ENCODE measurements at regions not wholly inside any gene's neighbourhood (a gene's known extent, or its start where the extent isn't known, plus 50 kb on each side); places are given as distances from the start of the nearest gene placed in this dataset.

DNA sequence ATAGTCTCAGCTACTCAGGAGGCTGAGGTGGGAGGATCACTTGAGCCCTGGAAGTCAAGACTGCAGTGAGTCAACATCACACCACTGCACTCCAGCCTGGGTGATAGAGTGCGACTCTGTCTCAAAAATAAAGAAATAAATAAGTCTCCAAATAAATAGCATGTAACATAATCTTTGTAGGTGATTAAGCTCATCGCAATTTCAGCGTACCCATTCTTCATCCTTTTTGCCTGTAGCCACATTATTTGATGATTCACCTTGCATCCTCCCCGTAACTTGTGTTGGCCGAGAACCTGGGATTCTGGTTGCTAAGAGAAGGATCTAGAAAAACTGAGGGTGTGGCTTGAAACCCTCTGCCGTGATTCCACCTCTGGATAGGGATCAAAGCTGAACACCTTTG lies 115.1 kb downstream of the GALC start:
- Histone ChIP-seq H3K9me3 (ENCODE audit: control insufficient read depth in 4 of 4, low read length in 3 of 4) (peaks cover 0 to 4% (median 0%) of the 10 kb centered on the region in 4 donors), H3K36me3 (ENCODE audit: control insufficient read depth in 4 of 4, insufficient read depth in 3 of 4, low read depth in 1 of 4, low read length in 3 of 4) (no peaks in the 10 kb centered on the region), H3K27me3 (ENCODE audit: control insufficient read depth in 4 of 4, insufficient read depth in 4 of 4, low read length in 3 of 4) (peaks cover 0 to 2% (median 0%) of the 10 kb centered on the region in 4 donors), H3K27ac (ENCODE audit: low read depth in 1 of 2, low read length in 2 of 2) (no peak overlapping the region), H3K4me1 (ENCODE audit: control insufficient read depth in 4 of 4, insufficient read depth in 4 of 4, low read length in 3 of 4) (no peaks in the 10 kb centered on the region), H3K9ac (ENCODE audit: low read depth in 1 of 2, low read length in 2 of 2) (no peak overlapping the region), H3K4me3 (ENCODE audit: low read depth in 1 of 3, low read length in 3 of 3) (no peak overlapping the region)
- 87% methylated on average over 6 of the region's 6 CpGs for WGBS
- no peak for DNase-seq (ENCODE audit: low spot score)
- TF ChIP-seq, protein P1, sequence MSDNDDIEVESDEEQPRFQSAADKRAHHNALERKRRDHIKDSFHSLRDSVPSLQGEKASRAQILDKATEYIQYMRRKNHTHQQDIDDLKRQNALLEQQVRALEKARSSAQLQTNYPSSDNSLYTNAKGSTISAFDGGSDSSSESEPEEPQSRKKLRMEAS (IDR thresholded peaks at IDR 0.05), result no peak
- TF ChIP-seq, protein P2, sequence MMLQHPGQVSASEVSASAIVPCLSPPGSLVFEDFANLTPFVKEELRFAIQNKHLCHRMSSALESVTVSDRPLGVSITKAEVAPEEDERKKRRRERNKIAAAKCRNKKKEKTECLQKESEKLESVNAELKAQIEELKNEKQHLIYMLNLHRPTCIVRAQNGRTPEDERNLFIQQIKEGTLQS (IDR thresholded peaks at IDR 0.05), result no peak
- no peak for TF ChIP-seq FOXA2 (IDR thresholded peaks at IDR 0.05)

DNA sequence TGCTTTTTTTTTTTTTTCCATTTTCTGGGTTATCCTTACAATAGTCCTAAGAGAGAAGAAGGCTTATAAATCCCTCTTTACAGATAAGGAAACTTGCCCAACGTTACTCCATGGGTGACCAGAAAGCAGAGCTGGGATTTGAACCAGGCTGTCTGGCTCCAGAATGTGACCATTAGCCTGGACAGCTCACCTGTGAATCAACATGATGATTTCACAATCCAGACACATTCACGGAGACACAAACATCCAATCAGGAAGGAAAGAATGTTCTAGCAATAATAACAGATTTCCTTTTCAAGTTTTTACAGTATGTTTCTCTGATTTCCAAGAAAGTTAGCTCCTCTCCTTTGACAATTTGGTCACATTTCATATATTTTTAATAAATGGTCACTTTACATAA lies 118.3 kb downstream of the GALC start:
- H3K9me3 ChIP-seq (ENCODE audit: control insufficient read depth in 4 of 4, low read length in 3 of 4), result peaks cover 0 to 4% (median 0%) of the 10 kb centered on the region in 4 donors
- WGBS, result 22% methylated on average over 2 of the region's 2 CpGs
- H3K4me1 ChIP-seq (ENCODE audit: control insufficient read depth in 4 of 4, insufficient read depth in 4 of 4, low read length in 3 of 4), result no peaks in the 10 kb centered on the region
- TF ChIP-seq NR2F2 (IDR thresholded peaks at IDR 0.05) (no peak), GABPA (IDR thresholded peaks at IDR 0.05 in 1 of 2, conservative IDR thresholded peaks at IDR 0.05 in 1 of 2) (no peak), RAD21 (IDR thresholded peaks at IDR 0.05) (no peak), FOXA1 (IDR thresholded peaks at IDR 0.05) (no peak), EGR1 (IDR thresholded peaks at IDR 0.05; ENCODE audit: low read depth in 2 of 2) (no peak), HNF4A (conservative IDR thresholded peaks at IDR 0.05) (no peak), FOXA2 (IDR thresholded peaks at IDR 0.05) (no peak), YY1 (IDR thresholded peaks at IDR 0.05) (no peak), TAF1 (conservative IDR thresholded peaks at IDR 0.05) (no peak)
- TF ChIP-seq, protein P3, sequence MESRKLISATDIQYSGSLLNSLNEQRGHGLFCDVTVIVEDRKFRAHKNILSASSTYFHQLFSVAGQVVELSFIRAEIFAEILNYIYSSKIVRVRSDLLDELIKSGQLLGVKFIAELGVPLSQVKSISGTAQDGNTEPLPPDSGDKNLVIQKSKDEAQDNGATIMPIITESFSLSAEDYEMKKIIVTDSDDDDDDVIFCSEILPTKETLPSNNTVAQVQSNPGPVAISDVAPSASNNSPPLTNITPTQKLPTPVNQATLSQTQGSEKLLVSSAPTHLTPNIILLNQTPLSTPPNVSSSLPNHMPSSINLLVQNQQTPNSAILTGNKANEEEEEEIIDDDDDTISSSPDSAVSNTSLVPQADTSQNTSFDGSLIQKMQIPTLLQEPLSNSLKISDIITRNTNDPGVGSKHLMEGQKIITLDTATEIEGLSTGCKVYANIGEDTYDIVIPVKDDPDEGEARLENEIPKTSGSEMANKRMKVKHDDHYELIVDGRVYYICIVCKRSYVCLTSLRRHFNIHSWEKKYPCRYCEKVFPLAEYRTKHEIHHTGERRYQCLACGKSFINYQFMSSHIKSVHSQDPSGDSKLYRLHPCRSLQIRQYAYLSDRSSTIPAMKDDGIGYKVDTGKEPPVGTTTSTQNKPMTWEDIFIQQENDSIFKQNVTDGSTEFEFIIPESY (IDR thresholded peaks at IDR 0.05), result no peak
- TF ChIP-seq, protein P1 (IDR thresholded peaks at IDR 0.05), result no peak
- TF ChIP-seq, protein P4, sequence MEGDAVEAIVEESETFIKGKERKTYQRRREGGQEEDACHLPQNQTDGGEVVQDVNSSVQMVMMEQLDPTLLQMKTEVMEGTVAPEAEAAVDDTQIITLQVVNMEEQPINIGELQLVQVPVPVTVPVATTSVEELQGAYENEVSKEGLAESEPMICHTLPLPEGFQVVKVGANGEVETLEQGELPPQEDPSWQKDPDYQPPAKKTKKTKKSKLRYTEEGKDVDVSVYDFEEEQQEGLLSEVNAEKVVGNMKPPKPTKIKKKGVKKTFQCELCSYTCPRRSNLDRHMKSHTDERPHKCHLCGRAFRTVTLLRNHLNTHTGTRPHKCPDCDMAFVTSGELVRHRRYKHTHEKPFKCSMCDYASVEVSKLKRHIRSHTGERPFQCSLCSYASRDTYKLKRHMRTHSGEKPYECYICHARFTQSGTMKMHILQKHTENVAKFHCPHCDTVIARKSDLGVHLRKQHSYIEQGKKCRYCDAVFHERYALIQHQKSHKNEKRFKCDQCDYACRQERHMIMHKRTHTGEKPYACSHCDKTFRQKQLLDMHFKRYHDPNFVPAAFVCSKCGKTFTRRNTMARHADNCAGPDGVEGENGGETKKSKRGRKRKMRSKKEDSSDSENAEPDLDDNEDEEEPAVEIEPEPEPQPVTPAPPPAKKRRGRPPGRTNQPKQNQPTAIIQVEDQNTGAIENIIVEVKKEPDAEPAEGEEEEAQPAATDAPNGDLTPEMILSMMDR (IDR thresholded peaks at IDR 0.05; ENCODE audit: low read depth, low read length, missing input control), result no peak
- H3K4me3 ChIP-seq (ENCODE audit: low read depth in 1 of 3, low read length in 3 of 3), result no peak overlapping the region
- peaks cover 0 to 5% (median 1%) of the 10 kb centered on the region in 4 donors for H3K27me3 ChIP-seq (ENCODE audit: control insufficient read depth in 4 of 4, insufficient read depth in 4 of 4, low read length in 3 of 4)
- H3K27ac ChIP-seq (ENCODE audit: low read depth in 1 of 2, low read length in 2 of 2), result no peak overlapping the region
- DNase-seq (ENCODE audit: low spot score), result no peak
- H3K36me3 ChIP-seq (ENCODE audit: control insufficient read depth in 4 of 4, insufficient read depth in 3 of 4, low read depth in 1 of 4, low read length in 3 of 4), result no peaks in the 10 kb centered on the region
- no peak overlapping the region for H3K9ac ChIP-seq (ENCODE audit: low read depth in 1 of 2, low read length in 2 of 2)

DNA sequence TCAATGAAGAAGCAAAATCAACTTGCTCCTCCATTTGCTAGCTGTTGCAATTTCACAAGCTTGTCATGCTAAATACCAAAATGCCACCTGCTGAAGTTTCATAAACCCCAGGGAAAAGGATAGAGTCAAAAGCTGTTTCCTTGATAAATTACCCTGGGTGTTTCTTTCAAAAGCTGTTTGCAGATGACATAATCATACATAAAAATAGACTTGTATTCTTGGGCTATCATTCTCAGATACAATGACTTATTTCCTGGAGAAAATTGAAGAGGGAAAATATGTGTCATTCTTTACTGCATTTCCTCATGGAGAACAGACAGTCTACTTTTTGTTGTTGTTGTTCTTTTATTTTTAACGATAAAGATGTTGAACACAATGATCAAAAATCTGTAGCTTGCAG lies 119.2 kb downstream of the GALC start:
- Histone ChIP-seq H3K27me3 (ENCODE audit: control insufficient read depth in 4 of 4, insufficient read depth in 4 of 4, low read length in 3 of 4) (peaks cover 0 to 5% (median 1%) of the 10 kb centered on the region in 4 donors), H3K9me3 (ENCODE audit: control insufficient read depth in 4 of 4, low read length in 3 of 4) (no peaks in the 10 kb centered on the region), H3K4me1 (ENCODE audit: control insufficient read depth in 4 of 4, insufficient read depth in 4 of 4, low read length in 3 of 4) (no peaks in the 10 kb centered on the region), H3K9ac (ENCODE audit: low read depth in 1 of 2, low read length in 2 of 2) (no peak overlapping the region), H3K27ac (ENCODE audit: low read depth in 1 of 2, low read length in 2 of 2) (no peak overlapping the region), H3K4me3 (ENCODE audit: low read depth in 1 of 3, low read length in 3 of 3) (no peak overlapping the region), H3K36me3 (ENCODE audit: control insufficient read depth in 4 of 4, insufficient read depth in 3 of 4, low read depth in 1 of 4, low read length in 3 of 4) (no peaks in the 10 kb centered on the region)
- WGBS, result 82% methylated on average over 1 of the region's 1 CpG
- TF ChIP-seq TAF1 (conservative IDR thresholded peaks at IDR 0.05), result no peak
- TF ChIP-seq, protein P3 (IDR thresholded peaks at IDR 0.05), result no peak
- no peak for TF ChIP-seq YY1 (IDR thresholded peaks at IDR 0.05)
- no peak for TF ChIP-seq NR2F2 (IDR thresholded peaks at IDR 0.05)
- TF ChIP-seq RXRA (IDR thresholded peaks at IDR 0.05), result no peak
- TF ChIP-seq, protein P1 (IDR thresholded peaks at IDR 0.05), result no peak
- TF ChIP-seq, protein P4 (IDR thresholded peaks at IDR 0.05; ENCODE audit: low read depth, low read length, missing input control), result no peak
- no peak for TF ChIP-seq FOXA1 (IDR thresholded peaks at IDR 0.05)
- TF ChIP-seq EGR1 (IDR thresholded peaks at IDR 0.05; ENCODE audit: low read depth in 2 of 2), result no peak
- TF ChIP-seq GABPA (IDR thresholded peaks at IDR 0.05 in 1 of 2, conservative IDR thresholded peaks at IDR 0.05 in 1 of 2), result no peak
- no peak for TF ChIP-seq FOXA2 (IDR thresholded peaks at IDR 0.05)
- no peak for TF ChIP-seq SP1 (IDR thresholded peaks at IDR 0.05)
- TF ChIP-seq HNF4G (IDR thresholded peaks at IDR 0.05), result no peak
- TF ChIP-seq HNF4A (conservative IDR thresholded peaks at IDR 0.05), result no peak
- no peak for DNase-seq (ENCODE audit: low spot score)
